ENCODE measurements at regions not wholly inside any gene's neighbourhood (a gene's known extent, or its start where the extent isn't known, plus 50 kb on each side); places are given as distances from the start of the nearest gene placed in this dataset.
"Not testable (repeated sequence)": the region's sequence is repeated elsewhere in the genome, so short reads cannot be mapped to it uniquely, and the experiment has no call there.

- Histone ChIP-seq H3K9me3 (ENCODE audit: control insufficient read depth in 2 of 2, insufficient read depth in 1 of 2, low read depth in 1 of 2, low read length in 1 of 2) (no peaks in the 10 kb centered on the region), H3K27ac (ENCODE audit: low read depth in 2 of 2, low read length in 1 of 2) (no peak overlapping the region), H3K4me3 (ENCODE audit: low read depth in 1 of 2, low read length in 2 of 2) (no peak overlapping the region), H3K4me1 (ENCODE audit: control insufficient read depth in 2 of 2, insufficient read depth in 2 of 2, low read length in 1 of 2) (no peaks in the 10 kb centered on the region), H3K36me3 (ENCODE audit: control insufficient read depth in 2 of 2, insufficient read depth in 2 of 2, low read length in 1 of 2) (no peaks in the 10 kb centered on the region), H3K27me3 (ENCODE audit: control insufficient read depth in 1 of 2, insufficient read depth in 2 of 2, low read length in 2 of 2) (no peaks in the 10 kb centered on the region)
- WGBS, 2 donors: 33 to 49% methylated on average over 3 of the region's 3 CpGs
Observed at GRCh38 chr2:189350540-189351209, 90.6 kb upstream of the WDR75 start.

- H3K4me1 ChIP-seq (ENCODE audit: control insufficient read depth in 2 of 2, insufficient read depth in 2 of 2, low read length in 1 of 2): not testable (repeated sequence)
- WGBS, 2 donors: 98 to 100% methylated on average over 1 of the region's 1 CpG
Observed at GRCh38 chr2:189351933-189352332, 89.3 kb upstream of the WDR75 start.

GRCh38 chr2:189357375-189357774 is 83.9 kb upstream of the WDR75 start:
- H3K27ac ChIP-seq (ENCODE audit: low read depth in 2 of 2, low read length in 1 of 2); H3K9me3 ChIP-seq (ENCODE audit: control insufficient read depth in 2 of 2, insufficient read depth in 1 of 2, low read depth in 1 of 2, low read length in 1 of 2): not testable (repeated sequence)
- WGBS, 2 donors: 87 to 88% methylated on average over 4 of the region's 4 CpGs

More at GRCh38 chr2:189351933-189352332, 89.3 kb upstream of the WDR75 start:
- not testable (repeated sequence) for H3K4me3 ChIP-seq (ENCODE audit: low read depth in 1 of 2, low read length in 2 of 2); H3K27me3 ChIP-seq (ENCODE audit: control insufficient read depth in 1 of 2, insufficient read depth in 2 of 2, low read length in 2 of 2); H3K36me3 ChIP-seq (ENCODE audit: control insufficient read depth in 2 of 2, insufficient read depth in 2 of 2, low read length in 1 of 2); H3K27ac ChIP-seq (ENCODE audit: low read depth in 2 of 2, low read length in 1 of 2); H3K9me3 ChIP-seq (ENCODE audit: control insufficient read depth in 2 of 2, insufficient read depth in 1 of 2, low read depth in 1 of 2, low read length in 1 of 2)

GRCh38 chr2:189360861-189361260 is 80.4 kb upstream of the WDR75 start:
- no peaks in the 10 kb centered on the region for H3K4me1 ChIP-seq (ENCODE audit: control insufficient read depth in 2 of 2, insufficient read depth in 2 of 2, low read length in 1 of 2)
- no peaks in the 10 kb centered on the region for H3K27me3 ChIP-seq (ENCODE audit: control insufficient read depth in 1 of 2, insufficient read depth in 2 of 2, low read length in 2 of 2)
- no peaks in the 10 kb centered on the region for H3K36me3 ChIP-seq (ENCODE audit: control insufficient read depth in 2 of 2, insufficient read depth in 2 of 2, low read length in 1 of 2)
- H3K4me3 ChIP-seq (ENCODE audit: low read depth in 1 of 2, low read length in 2 of 2): no peak overlapping the region
- no peak overlapping the region for H3K27ac ChIP-seq (ENCODE audit: low read depth in 2 of 2, low read length in 1 of 2)
- peaks cover 0 to 4% of the 10 kb centered on the region in 2 donors for H3K9me3 ChIP-seq (ENCODE audit: control insufficient read depth in 2 of 2, insufficient read depth in 1 of 2, low read depth in 1 of 2, low read length in 1 of 2)
- WGBS, 2 donors: 57 to 64% methylated on average over 1 of the region's 1 CpG

More at GRCh38 chr2:189357375-189357774, 83.9 kb upstream of the WDR75 start:
- H3K4me1 ChIP-seq (ENCODE audit: control insufficient read depth in 2 of 2, insufficient read depth in 2 of 2, low read length in 1 of 2); H3K27me3 ChIP-seq (ENCODE audit: control insufficient read depth in 1 of 2, insufficient read depth in 2 of 2, low read length in 2 of 2); H3K4me3 ChIP-seq (ENCODE audit: low read depth in 1 of 2, low read length in 2 of 2); H3K36me3 ChIP-seq (ENCODE audit: control insufficient read depth in 2 of 2, insufficient read depth in 2 of 2, low read length in 1 of 2): not testable (repeated sequence)

GRCh38 chr2:189362283-189362682 is 79.0 kb upstream of the WDR75 start:
- H3K36me3 ChIP-seq (ENCODE audit: control insufficient read depth in 2 of 2, insufficient read depth in 2 of 2, low read length in 1 of 2): no peaks in the 10 kb centered on the region
- H3K9me3 ChIP-seq (ENCODE audit: control insufficient read depth in 2 of 2, insufficient read depth in 1 of 2, low read depth in 1 of 2, low read length in 1 of 2): no peaks in the 10 kb centered on the region
- H3K27me3 ChIP-seq (ENCODE audit: control insufficient read depth in 1 of 2, insufficient read depth in 2 of 2, low read length in 2 of 2): no peaks in the 10 kb centered on the region
- H3K4me1 ChIP-seq (ENCODE audit: control insufficient read depth in 2 of 2, insufficient read depth in 2 of 2, low read length in 1 of 2): no peaks in the 10 kb centered on the region
- no peak overlapping the region for H3K4me3 ChIP-seq (ENCODE audit: low read depth in 1 of 2, low read length in 2 of 2)
- no peak overlapping the region for H3K27ac ChIP-seq (ENCODE audit: low read depth in 2 of 2, low read length in 1 of 2)

- WGBS, 2 donors: 81 to 84% methylated on average over 2 of the region's 2 CpGs
- Histone ChIP-seq H3K27me3 (ENCODE audit: control insufficient read depth in 1 of 2, insufficient read depth in 2 of 2, low read length in 2 of 2) (no peaks in the 10 kb centered on the region), H3K27ac (ENCODE audit: low read depth in 2 of 2, low read length in 1 of 2) (no peak overlapping the region), H3K9me3 (ENCODE audit: control insufficient read depth in 2 of 2, insufficient read depth in 1 of 2, low read depth in 1 of 2, low read length in 1 of 2) (no peaks in the 10 kb centered on the region), H3K4me1 (ENCODE audit: control insufficient read depth in 2 of 2, insufficient read depth in 2 of 2, low read length in 1 of 2) (no peaks in the 10 kb centered on the region), H3K36me3 (ENCODE audit: control insufficient read depth in 2 of 2, insufficient read depth in 2 of 2, low read length in 1 of 2) (no peaks in the 10 kb centered on the region), H3K4me3 (ENCODE audit: low read depth in 1 of 2, low read length in 2 of 2) (no peak overlapping the region)
Observed at GRCh38 chr2:189363559-189363958, 77.7 kb upstream of the WDR75 start.

- Histone ChIP-seq H3K9me3 (ENCODE audit: control insufficient read depth in 2 of 2, insufficient read depth in 1 of 2, low read depth in 1 of 2, low read length in 1 of 2) (no peaks in the 10 kb centered on the region), H3K36me3 (ENCODE audit: control insufficient read depth in 2 of 2, insufficient read depth in 2 of 2, low read length in 1 of 2) (no peaks in the 10 kb centered on the region), H3K4me3 (ENCODE audit: low read depth in 1 of 2, low read length in 2 of 2) (no peak overlapping the region), H3K27me3 (ENCODE audit: control insufficient read depth in 1 of 2, insufficient read depth in 2 of 2, low read length in 2 of 2) (no peaks in the 10 kb centered on the region), H3K4me1 (ENCODE audit: control insufficient read depth in 2 of 2, insufficient read depth in 2 of 2, low read length in 1 of 2) (no peaks in the 10 kb centered on the region), H3K27ac (ENCODE audit: low read depth in 2 of 2, low read length in 1 of 2) (no peak overlapping the region)
- WGBS, 2 donors: 97 to 98% methylated on average over 3 of the region's 3 CpGs
Observed at GRCh38 chr2:189364607-189365006, 76.7 kb upstream of the WDR75 start.

GRCh38 chr2:189366349-189366748 is 74.9 kb upstream of the WDR75 start:
- H3K4me1 ChIP-seq (ENCODE audit: control insufficient read depth in 2 of 2, insufficient read depth in 2 of 2, low read length in 1 of 2): no peaks in the 10 kb centered on the region
- no peaks in the 10 kb centered on the region for H3K36me3 ChIP-seq (ENCODE audit: control insufficient read depth in 2 of 2, insufficient read depth in 2 of 2, low read length in 1 of 2)
- H3K27me3 ChIP-seq (ENCODE audit: control insufficient read depth in 1 of 2, insufficient read depth in 2 of 2, low read length in 2 of 2): no peaks in the 10 kb centered on the region
- H3K4me3 ChIP-seq (ENCODE audit: low read depth in 1 of 2, low read length in 2 of 2): no peak overlapping the region
- WGBS, 2 donors: 70 to 86% methylated on average over 3 of the region's 3 CpGs
- no peaks in the 10 kb centered on the region for H3K9me3 ChIP-seq (ENCODE audit: control insufficient read depth in 2 of 2, insufficient read depth in 1 of 2, low read depth in 1 of 2, low read length in 1 of 2)
- no peak overlapping the region for H3K27ac ChIP-seq (ENCODE audit: low read depth in 2 of 2, low read length in 1 of 2)

GRCh38 chr2:189367343-189367742 is 73.9 kb upstream of the WDR75 start:
- no peaks in the 10 kb centered on the region for H3K36me3 ChIP-seq (ENCODE audit: control insufficient read depth in 2 of 2, insufficient read depth in 2 of 2, low read length in 1 of 2)
- 74 to 76% methylated on average over 2 of the region's 2 CpGs for WGBS, 2 donors
- H3K9me3 ChIP-seq (ENCODE audit: control insufficient read depth in 2 of 2, insufficient read depth in 1 of 2, low read depth in 1 of 2, low read length in 1 of 2): no peaks in the 10 kb centered on the region
- no peak overlapping the region for H3K4me3 ChIP-seq (ENCODE audit: low read depth in 1 of 2, low read length in 2 of 2)
- H3K27ac ChIP-seq (ENCODE audit: low read depth in 2 of 2, low read length in 1 of 2): no peak overlapping the region
- no peaks in the 10 kb centered on the region for H3K4me1 ChIP-seq (ENCODE audit: control insufficient read depth in 2 of 2, insufficient read depth in 2 of 2, low read length in 1 of 2)
- no peaks in the 10 kb centered on the region for H3K27me3 ChIP-seq (ENCODE audit: control insufficient read depth in 1 of 2, insufficient read depth in 2 of 2, low read length in 2 of 2)

GRCh38 chr2:189369566-189369965 is 71.7 kb upstream of the WDR75 start:
- no peaks in the 10 kb centered on the region for H3K36me3 ChIP-seq (ENCODE audit: control insufficient read depth in 2 of 2, insufficient read depth in 2 of 2, low read length in 1 of 2)
- H3K27ac ChIP-seq (ENCODE audit: low read depth in 2 of 2, low read length in 1 of 2): no peak overlapping the region
- no peak overlapping the region for H3K4me3 ChIP-seq (ENCODE audit: low read depth in 1 of 2, low read length in 2 of 2)
- no peaks in the 10 kb centered on the region for H3K27me3 ChIP-seq (ENCODE audit: control insufficient read depth in 1 of 2, insufficient read depth in 2 of 2, low read length in 2 of 2)
- H3K9me3 ChIP-seq (ENCODE audit: control insufficient read depth in 2 of 2, insufficient read depth in 1 of 2, low read depth in 1 of 2, low read length in 1 of 2): no peaks in the 10 kb centered on the region
- WGBS, 2 donors: 40 to 54% methylated on average over 3 of the region's 3 CpGs
- no peaks in the 10 kb centered on the region for H3K4me1 ChIP-seq (ENCODE audit: control insufficient read depth in 2 of 2, insufficient read depth in 2 of 2, low read length in 1 of 2)

Measured in esophagus (tissue), 2 donors.